Fibroblast of lung (primary cell): ENCODE measurements at regions not wholly inside any gene's neighbourhood (a gene's known extent, or its start where the extent isn't known, plus 50 kb on each side); places are given as distances from the start of the nearest gene placed in this dataset.

Experiments
- CTCF ChIP-seq, 2 donors: IDR thresholded peaks in 1 of 2; conservative IDR thresholded peaks in 1 of 2; 1 replicate in 1 of 2; 2 replicates in 1 of 2; pipeline ENCODE4 v1.5.1; 2011 to 2012; ENCODE audit warnings: low read length in 2 of 2, control low read depth in 1 of 2, inconsistent platforms in 1 of 2, low read depth in 1 of 2, mild to moderate bottlenecking in 1 of 2
- EZH2 ChIP-seq: IDR thresholded peaks from 2 replicates; pipeline ENCODE4 v1.5.1; 2012; ENCODE audit warnings: low read length, control low read depth, mild to moderate bottlenecking; ENCODE audit errors: missing control alignments

GRCh38 chr2:5250482-5250881 is 441.7 kb upstream of the SOX11 start:
- TF ChIP-seq CTCF (conservative IDR thresholded peaks at IDR 0.05 in 1 of 2, IDR thresholded peaks at IDR 0.05 in 1 of 2; ENCODE audit: low read depth in 1 of 2, low read length in 2 of 2) = no peak
- no peak for TF ChIP-seq EZH2
